ENCODE measurements at regions not wholly inside any gene's neighbourhood (a gene's known extent, or its start where the extent isn't known, plus 50 kb on each side); places are given as distances from the start of the nearest gene placed in this dataset.

DNA sequence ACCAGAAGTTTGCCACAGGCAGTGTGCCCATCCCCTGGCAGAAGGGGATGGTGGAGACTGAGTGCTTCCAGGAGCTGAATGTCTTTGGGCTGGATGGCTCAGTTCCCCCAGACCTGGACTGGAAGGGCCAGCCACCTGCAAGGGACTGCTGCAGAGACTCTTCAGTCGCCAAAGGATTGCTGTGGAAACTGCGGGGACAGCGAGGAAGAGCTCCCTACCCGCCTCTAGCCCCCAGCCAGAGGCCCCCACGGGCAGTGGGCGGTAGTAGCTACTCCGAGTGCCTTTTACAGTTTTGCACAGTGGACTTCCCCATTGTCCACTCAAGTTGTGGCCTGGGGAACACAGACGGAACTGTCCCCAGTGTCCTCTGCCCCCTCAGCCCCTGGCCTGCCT is 138.5 kb downstream of the ZDHHC20 start:
- no peak for DNase-seq

GRCh38 chr13:21321269-21321668 is 137.8 kb downstream of the ZDHHC20 start:
- no peak for DNase-seq

- DNase-seq: no peak
Observed at GRCh38 chr13:21322327-21322965, 136.7 kb downstream of the ZDHHC20 start.

All from activated CD8-positive, alpha-beta memory T cell treated with anti-CD3 and anti-CD28 coated beads for 24 hours (primary cell).